A673 (cell line): ENCODE measurements at regions not wholly inside any gene's neighbourhood (a gene's known extent, or its start where the extent isn't known, plus 50 kb on each side); places are given as distances from the start of the nearest gene placed in this dataset.

Source experiments
- BruUV-seq: library from RNA; stranded (reverse); fragments of 400-500 nt; replicated peaks from 2 replicates; lab custom pipeline; 2021; lab: Mats Ljungman, UMichigan
- CTCF ChIA-PET: fragments of 300-600 bp; sonication (Branson Sonifier 250); formaldehyde crosslinking; loops from one replicate; lab custom pipeline; 2022; ENCODE audit warnings: antibody characterized with exemption; lab: Charles Lee
- POLR2A ChIA-PET: fragments of 300-600 bp; sonication (Branson Sonifier 250); formaldehyde crosslinking; loops from one replicate; lab custom pipeline; 2022; ENCODE audit warnings: antibody characterized with exemption; ENCODE audit not compliant: low non-redundant PET; lab: Charles Lee
- DNase-seq: peaks from one replicate; pipeline ENCODE4 v3.0.0-alpha.2; 2015; ENCODE audit warnings: low spot score
- H3K27ac ChIP-seq: fragments of 200-600 bp; sonication (generic); 2 replicates; pipeline ENCODE4 v1.5.1; 2016; ENCODE audit warnings: mixed run types, low read depth, mild to moderate bottlenecking, mixed read lengths, antibody characterized with exemption, low read length; ENCODE audit not compliant: poor library complexity, severe bottlenecking
- H3K27me3 ChIP-seq: fragments of 200-600 bp; sonication (generic); replicated peaks from 2 replicates; pipeline ENCODE4 v1.6.1; 2017; ENCODE audit warnings: mixed run types, low read depth, mild to moderate bottlenecking, mixed read lengths, antibody characterized with exemption, low read length; ENCODE audit not compliant: insufficient read depth, poor library complexity
- H3K36me3 ChIP-seq: fragments of 200-600 bp; sonication (generic); 2 replicates; pipeline ENCODE4 v1.6.1; 2016; ENCODE audit warnings: mixed run types, mild to moderate bottlenecking, mixed read lengths, antibody characterized with exemption, low read length; ENCODE audit not compliant: insufficient read depth, poor library complexity, severe bottlenecking
- H3K4me1 ChIP-seq: fragments of 200-600 bp; sonication (generic); 2 replicates; pipeline ENCODE4 v1.6.1; 2017; ENCODE audit warnings: mixed run types, mild to moderate bottlenecking, mixed read lengths, antibody characterized with exemption, low read length; ENCODE audit not compliant: insufficient read depth, poor library complexity, severe bottlenecking
- H3K4me3 ChIP-seq: fragments of 200-600 bp; sonication (generic); 2 replicates; pipeline ENCODE4 v1.5.1; 2016; ENCODE audit warnings: low read depth, mixed run types, mild to moderate bottlenecking, mixed read lengths, low read length; ENCODE audit not compliant: poor library complexity, severe bottlenecking
- H3K9me3 ChIP-seq: fragments of 200-600 bp; sonication (generic); 2 replicates; pipeline ENCODE4 v1.6.1; 2016; ENCODE audit warnings: mixed run types, low read depth, mild to moderate bottlenecking, mixed read lengths, antibody characterized with exemption, low read length; ENCODE audit not compliant: poor library complexity, severe bottlenecking
- EZH2 ChIP-seq: fragments of 200-600 bp; sonication (generic); IDR thresholded peaks from 2 replicates; pipeline ENCODE4 v1.6.1; 2017; ENCODE audit warnings: borderline replicate concordance, low read depth, mild to moderate bottlenecking, mixed read lengths, antibody characterized with exemption, low read length; ENCODE audit not compliant: poor library complexity, severe bottlenecking
- intact Hi-C: fragments of 100-400 bp; cut with micrococcal nuclease; formaldehyde crosslinking; loops from one replicate; pipeline ENCODE4 v1.10.0; 2022; ENCODE audit not compliant: unreplicated experiment
- TF ChIP-seq, protein P1 (sequence below): fragments of 300-800, 200-600 bp; sonication (generic); conservative IDR thresholded peaks from 2 replicates; pipeline ENCODE4 v1.5.1; 2017; ENCODE audit warnings: low read depth, mild to moderate bottlenecking, antibody characterized with exemption, low read length, moderate library complexity, mixed read lengths

DNA sequence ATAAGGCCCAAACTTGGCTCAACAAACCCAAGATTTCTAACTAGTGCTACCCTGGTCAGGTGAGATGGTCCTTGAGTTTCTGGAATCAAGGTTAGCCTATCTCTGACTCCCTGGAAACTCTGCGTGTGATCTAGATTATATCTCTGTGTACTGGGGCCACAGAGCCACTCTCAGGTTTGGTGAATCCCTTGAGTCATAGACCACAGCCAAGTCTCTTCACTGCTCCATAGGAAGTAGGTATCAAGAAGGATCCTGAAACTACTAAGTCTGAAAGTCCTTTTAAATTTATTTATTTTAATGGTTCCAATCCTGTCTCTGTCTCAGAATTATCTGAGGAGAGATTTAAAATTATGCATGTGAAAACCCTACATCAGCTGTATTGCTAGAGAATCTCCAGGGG, 99.1 kb downstream of the TUSC7 start:
- ChIA-PET CTCF (no interaction called here), POLR2A (no interaction called here)
- peaks cover 8% of the 10 kb centered on the region for H3K4me1 ChIP-seq
- H3K27me3 ChIP-seq: no peaks in the 10 kb centered on the region
- no peaks in the 10 kb centered on the region for H3K36me3 ChIP-seq
- H3K4me3 ChIP-seq: no peak overlapping the region
- no peak for TF ChIP-seq EZH2
- TF ChIP-seq, protein P1, sequence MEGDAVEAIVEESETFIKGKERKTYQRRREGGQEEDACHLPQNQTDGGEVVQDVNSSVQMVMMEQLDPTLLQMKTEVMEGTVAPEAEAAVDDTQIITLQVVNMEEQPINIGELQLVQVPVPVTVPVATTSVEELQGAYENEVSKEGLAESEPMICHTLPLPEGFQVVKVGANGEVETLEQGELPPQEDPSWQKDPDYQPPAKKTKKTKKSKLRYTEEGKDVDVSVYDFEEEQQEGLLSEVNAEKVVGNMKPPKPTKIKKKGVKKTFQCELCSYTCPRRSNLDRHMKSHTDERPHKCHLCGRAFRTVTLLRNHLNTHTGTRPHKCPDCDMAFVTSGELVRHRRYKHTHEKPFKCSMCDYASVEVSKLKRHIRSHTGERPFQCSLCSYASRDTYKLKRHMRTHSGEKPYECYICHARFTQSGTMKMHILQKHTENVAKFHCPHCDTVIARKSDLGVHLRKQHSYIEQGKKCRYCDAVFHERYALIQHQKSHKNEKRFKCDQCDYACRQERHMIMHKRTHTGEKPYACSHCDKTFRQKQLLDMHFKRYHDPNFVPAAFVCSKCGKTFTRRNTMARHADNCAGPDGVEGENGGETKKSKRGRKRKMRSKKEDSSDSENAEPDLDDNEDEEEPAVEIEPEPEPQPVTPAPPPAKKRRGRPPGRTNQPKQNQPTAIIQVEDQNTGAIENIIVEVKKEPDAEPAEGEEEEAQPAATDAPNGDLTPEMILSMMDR: no peak
- H3K27ac ChIP-seq: no peak overlapping the region
- no TSS peak for BruUV-seq
- DNase-seq: no peak
- H3K9me3 ChIP-seq: no peaks in the 10 kb centered on the region
- intact Hi-C loops: no loop called here

DNA sequence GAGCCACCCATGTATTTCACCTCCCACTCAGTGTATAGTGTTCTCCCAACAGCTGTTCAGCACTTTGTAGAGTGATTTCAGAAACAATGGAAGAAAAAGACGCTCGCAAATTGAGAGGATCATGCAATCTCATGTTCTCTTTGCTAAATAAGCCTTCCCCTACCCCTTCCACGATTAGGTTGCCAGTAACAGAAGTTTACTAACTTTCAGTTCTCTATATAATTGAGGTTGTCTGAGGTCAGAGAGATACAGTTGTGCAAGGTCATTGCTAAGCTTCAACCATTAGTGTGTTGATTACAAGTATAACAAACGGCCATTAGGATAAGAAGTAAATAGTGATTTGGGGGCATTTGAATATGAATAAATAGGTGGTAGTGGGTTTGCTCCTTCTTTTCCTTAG, 99.6 kb downstream of the TUSC7 start:
- Histone ChIP-seq H3K36me3 (no peaks in the 10 kb centered on the region), H3K27ac (no peak overlapping the region), H3K4me1 (peaks cover 8% of the 10 kb centered on the region), H3K9me3 (no peaks in the 10 kb centered on the region), H3K4me3 (no peak overlapping the region), H3K27me3 (no peaks in the 10 kb centered on the region)
- ChIA-PET CTCF (no interaction called here), POLR2A (no interaction called here)
- DNase-seq: no peak
- intact Hi-C loops: no loop called here
- BruUV-seq: no TSS peak
- TF ChIP-seq, protein P1: no peak
- TF ChIP-seq EZH2: no peak

DNA sequence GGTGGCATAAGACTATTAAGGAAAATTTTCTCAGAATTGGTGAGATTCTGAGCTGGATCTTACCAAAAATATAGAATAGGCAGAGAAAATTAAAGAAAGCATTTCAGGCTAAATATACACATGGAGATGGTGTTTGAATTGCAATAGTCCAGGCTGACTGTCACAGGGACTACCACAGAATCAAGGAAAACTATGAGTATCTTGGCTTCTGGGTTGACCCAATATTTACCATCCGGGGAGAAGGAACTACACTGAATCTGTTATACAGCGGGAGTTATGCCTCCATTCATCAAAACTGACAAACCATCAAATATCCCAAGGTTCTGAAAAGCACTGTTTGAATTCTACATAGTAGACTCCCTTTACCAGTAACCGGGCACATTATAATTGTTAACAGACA, 102.2 kb downstream of the TUSC7 start:
- ChIA-PET POLR2A (no interaction called here), CTCF (no interaction called here)
- no peak for DNase-seq
- Histone ChIP-seq H3K4me3 (no peak overlapping the region), H3K27ac (no peak overlapping the region), H3K4me1 (peaks cover 7% of the 10 kb centered on the region), H3K27me3 (no peaks in the 10 kb centered on the region), H3K36me3 (no peaks in the 10 kb centered on the region), H3K9me3 (no peaks in the 10 kb centered on the region)
- intact Hi-C loops: no loop called here
- no TSS peak for BruUV-seq
- TF ChIP-seq, protein P1: no peak
- no peak for TF ChIP-seq EZH2
